ENCODE measurements at regions not wholly inside any gene's neighbourhood (a gene's known extent, or its start where the extent isn't known, plus 50 kb on each side); places are given as distances from the start of the nearest gene placed in this dataset.

DNA sequence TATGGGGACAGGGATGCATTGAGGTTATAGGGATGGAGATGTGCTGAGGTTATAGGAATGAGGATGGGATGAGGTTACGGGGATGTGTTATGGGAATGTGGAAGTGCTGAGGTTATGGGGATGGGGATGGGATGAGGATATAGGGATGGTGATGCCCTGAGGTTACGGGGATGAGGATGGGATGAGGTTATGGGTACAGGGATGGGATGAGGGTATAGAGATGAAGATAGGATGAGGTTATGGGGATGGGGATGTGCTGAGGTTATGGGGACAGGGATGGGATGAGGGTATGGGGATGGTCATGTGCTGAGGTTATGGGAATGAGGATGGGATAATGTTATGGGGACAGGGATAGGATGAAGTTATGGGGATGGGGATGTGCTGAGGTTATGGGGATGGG is 542.8 kb downstream of the CDH26 start (continued):
- TF ChIP-seq, protein P1, sequence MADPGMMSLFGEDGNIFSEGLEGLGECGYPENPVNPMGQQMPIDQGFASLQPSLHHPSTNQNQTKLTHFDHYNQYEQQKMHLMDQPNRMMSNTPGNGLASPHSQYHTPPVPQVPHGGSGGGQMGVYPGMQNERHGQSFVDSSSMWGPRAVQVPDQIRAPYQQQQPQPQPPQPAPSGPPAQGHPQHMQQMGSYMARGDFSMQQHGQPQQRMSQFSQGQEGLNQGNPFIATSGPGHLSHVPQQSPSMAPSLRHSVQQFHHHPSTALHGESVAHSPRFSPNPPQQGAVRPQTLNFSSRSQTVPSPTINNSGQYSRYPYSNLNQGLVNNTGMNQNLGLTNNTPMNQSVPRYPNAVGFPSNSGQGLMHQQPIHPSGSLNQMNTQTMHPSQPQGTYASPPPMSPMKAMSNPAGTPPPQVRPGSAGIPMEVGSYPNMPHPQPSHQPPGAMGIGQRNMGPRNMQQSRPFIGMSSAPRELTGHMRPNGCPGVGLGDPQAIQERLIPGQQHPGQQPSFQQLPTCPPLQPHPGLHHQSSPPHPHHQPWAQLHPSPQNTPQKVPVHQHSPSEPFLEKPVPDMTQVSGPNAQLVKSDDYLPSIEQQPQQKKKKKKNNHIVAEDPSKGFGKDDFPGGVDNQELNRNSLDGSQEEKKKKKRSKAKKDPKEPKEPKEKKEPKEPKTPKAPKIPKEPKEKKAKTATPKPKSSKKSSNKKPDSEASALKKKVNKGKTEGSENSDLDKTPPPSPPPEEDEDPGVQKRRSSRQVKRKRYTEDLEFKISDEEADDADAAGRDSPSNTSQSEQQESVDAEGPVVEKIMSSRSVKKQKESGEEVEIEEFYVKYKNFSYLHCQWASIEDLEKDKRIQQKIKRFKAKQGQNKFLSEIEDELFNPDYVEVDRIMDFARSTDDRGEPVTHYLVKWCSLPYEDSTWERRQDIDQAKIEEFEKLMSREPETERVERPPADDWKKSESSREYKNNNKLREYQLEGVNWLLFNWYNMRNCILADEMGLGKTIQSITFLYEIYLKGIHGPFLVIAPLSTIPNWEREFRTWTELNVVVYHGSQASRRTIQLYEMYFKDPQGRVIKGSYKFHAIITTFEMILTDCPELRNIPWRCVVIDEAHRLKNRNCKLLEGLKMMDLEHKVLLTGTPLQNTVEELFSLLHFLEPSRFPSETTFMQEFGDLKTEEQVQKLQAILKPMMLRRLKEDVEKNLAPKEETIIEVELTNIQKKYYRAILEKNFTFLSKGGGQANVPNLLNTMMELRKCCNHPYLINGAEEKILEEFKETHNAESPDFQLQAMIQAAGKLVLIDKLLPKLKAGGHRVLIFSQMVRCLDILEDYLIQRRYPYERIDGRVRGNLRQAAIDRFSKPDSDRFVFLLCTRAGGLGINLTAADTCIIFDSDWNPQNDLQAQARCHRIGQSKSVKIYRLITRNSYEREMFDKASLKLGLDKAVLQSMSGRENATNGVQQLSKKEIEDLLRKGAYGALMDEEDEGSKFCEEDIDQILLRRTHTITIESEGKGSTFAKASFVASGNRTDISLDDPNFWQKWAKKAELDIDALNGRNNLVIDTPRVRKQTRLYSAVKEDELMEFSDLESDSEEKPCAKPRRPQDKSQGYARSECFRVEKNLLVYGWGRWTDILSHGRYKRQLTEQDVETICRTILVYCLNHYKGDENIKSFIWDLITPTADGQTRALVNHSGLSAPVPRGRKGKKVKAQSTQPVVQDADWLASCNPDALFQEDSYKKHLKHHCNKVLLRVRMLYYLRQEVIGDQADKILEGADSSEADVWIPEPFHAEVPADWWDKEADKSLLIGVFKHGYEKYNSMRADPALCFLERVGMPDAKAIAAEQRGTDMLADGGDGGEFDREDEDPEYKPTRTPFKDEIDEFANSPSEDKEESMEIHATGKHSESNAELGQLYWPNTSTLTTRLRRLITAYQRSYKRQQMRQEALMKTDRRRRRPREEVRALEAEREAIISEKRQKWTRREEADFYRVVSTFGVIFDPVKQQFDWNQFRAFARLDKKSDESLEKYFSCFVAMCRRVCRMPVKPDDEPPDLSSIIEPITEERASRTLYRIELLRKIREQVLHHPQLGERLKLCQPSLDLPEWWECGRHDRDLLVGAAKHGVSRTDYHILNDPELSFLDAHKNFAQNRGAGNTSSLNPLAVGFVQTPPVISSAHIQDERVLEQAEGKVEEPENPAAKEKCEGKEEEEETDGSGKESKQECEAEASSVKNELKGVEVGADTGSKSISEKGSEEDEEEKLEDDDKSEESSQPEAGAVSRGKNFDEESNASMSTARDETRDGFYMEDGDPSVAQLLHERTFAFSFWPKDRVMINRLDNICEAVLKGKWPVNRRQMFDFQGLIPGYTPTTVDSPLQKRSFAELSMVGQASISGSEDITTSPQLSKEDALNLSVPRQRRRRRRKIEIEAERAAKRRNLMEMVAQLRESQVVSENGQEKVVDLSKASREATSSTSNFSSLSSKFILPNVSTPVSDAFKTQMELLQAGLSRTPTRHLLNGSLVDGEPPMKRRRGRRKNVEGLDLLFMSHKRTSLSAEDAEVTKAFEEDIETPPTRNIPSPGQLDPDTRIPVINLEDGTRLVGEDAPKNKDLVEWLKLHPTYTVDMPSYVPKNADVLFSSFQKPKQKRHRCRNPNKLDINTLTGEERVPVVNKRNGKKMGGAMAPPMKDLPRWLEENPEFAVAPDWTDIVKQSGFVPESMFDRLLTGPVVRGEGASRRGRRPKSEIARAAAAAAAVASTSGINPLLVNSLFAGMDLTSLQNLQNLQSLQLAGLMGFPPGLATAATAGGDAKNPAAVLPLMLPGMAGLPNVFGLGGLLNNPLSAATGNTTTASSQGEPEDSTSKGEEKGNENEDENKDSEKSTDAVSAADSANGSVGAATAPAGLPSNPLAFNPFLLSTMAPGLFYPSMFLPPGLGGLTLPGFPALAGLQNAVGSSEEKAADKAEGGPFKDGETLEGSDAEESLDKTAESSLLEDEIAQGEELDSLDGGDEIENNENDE (IDR thresholded peaks at IDR 0.05; ENCODE audit: insufficient replicate concordance, low read length) = no peak
- no peak for TF ChIP-seq SAP30 (IDR thresholded peaks at IDR 0.05; ENCODE audit: insufficient read depth, insufficient replicate concordance, low read length)

All from H1 (cell line).